Neural cell (in vitro differentiated cells): ENCODE measurements at regions not wholly inside any gene's neighbourhood (a gene's known extent, or its start where the extent isn't known, plus 50 kb on each side); places are given as distances from the start of the nearest gene placed in this dataset.

Experiments
- H2AFZ ChIP-seq: fragments of 200-600, 300-800 bp; sonication (generic), shearing (Covaris generic); 2 replicates; pipeline ENCODE4 v1.6.0; 2014; ENCODE audit warnings: low read depth, mild to moderate bottlenecking, antibody characterized with exemption, low read length, moderate library complexity
- H3F3A ChIP-seq: fragments of 200-600 bp; shearing (Covaris generic); 2 replicates; pipeline ENCODE4 v1.6.1; 2016; ENCODE audit warnings: mild to moderate bottlenecking, moderate library complexity, mixed read lengths, antibody characterized with exemption, low read length; ENCODE audit not compliant: insufficient read depth, poor library complexity, severe bottlenecking
- H3K27ac ChIP-seq: fragments of 200-600, 300-800 bp; sonication (generic), shearing (Covaris generic); 2 replicates; pipeline ENCODE4 v1.5.1; 2014; ENCODE audit warnings: mild to moderate bottlenecking, low read length, moderate library complexity
- H3K27me3 ChIP-seq: fragments of 300-800, 200-600 bp; sonication (generic), shearing (Covaris generic); 2 replicates; pipeline ENCODE4 v1.6.0; 2014; ENCODE audit warnings: mild to moderate bottlenecking, low read depth, low read length, moderate library complexity; ENCODE audit not compliant: insufficient read depth
- H3K36me3 ChIP-seq: fragments of 300-800, 200-600 bp; sonication (generic), shearing (Covaris generic); 2 replicates; pipeline ENCODE4 v1.5.1; 2014; ENCODE audit warnings: mild to moderate bottlenecking, antibody characterized with exemption, low read length, moderate library complexity; ENCODE audit not compliant: insufficient read depth
- H3K4me2 ChIP-seq: fragments of 300-800, 200-600 bp; sonication (generic), shearing (Covaris generic); 2 replicates; pipeline ENCODE4 v1.6.0; 2014; ENCODE audit warnings: mild to moderate bottlenecking, low read length
- H3K4me3 ChIP-seq: fragments of 300-800, 200-600 bp; sonication (generic), shearing (Covaris generic); 2 replicates; pipeline ENCODE4 v1.5.1; 2014; ENCODE audit warnings: mild to moderate bottlenecking, low read length, moderate library complexity
- H3K79me2 ChIP-seq: fragments of 200-600 bp; shearing (Covaris generic); replicated peaks from 2 replicates; pipeline ENCODE4 v1.6.0; 2014; ENCODE audit warnings: mild to moderate bottlenecking, low read length, moderate library complexity; ENCODE audit not compliant: insufficient read depth
- H3K9ac ChIP-seq: fragments of 300-800, 200-600 bp; sonication (generic), shearing (Covaris generic); 2 replicates; pipeline ENCODE4 v1.6.1; 2016; ENCODE audit warnings: mild to moderate bottlenecking, low read length, mixed read lengths
- H3K9me2 ChIP-seq: fragments of 200-600 bp; shearing (Covaris generic); 2 replicates; pipeline ENCODE4 v1.6.1; 2016; ENCODE audit warnings: mild to moderate bottlenecking, low read length, mixed read lengths; ENCODE audit not compliant: insufficient read depth
- H3K9me3 ChIP-seq: fragments of 200-600, 300-800 bp; sonication (generic), shearing (Covaris generic); 2 replicates; pipeline ENCODE4 v1.6.1; 2016; ENCODE audit warnings: mild to moderate bottlenecking, mixed run types, low read length, moderate library complexity, mixed read lengths
- H4K20me1 ChIP-seq: fragments of 200-600 bp; shearing (Covaris generic); 2 replicates; pipeline ENCODE4 v1.6.1; 2016; ENCODE audit warnings: mild to moderate bottlenecking, mixed run types; ENCODE audit not compliant: insufficient read depth
- CTCF ChIP-seq: fragments of 450-650 bp; IDR thresholded peaks from 2 replicates; pipeline ENCODE4 v1.5.1; 2014; ENCODE audit warnings: antibody characterized with exemption, mild to moderate bottlenecking, moderate library complexity; ENCODE audit not compliant: poor library complexity, severe bottlenecking
- EP300 ChIP-seq: fragments of 450-650 bp; conservative IDR thresholded peaks from 2 replicates; pipeline ENCODE4 v1.6.1; 2014; ENCODE audit warnings: antibody characterized with exemption, mild to moderate bottlenecking, moderate library complexity; ENCODE audit not compliant: poor library complexity, severe bottlenecking
- EZH2 ChIP-seq: fragments of 200-600, 300-800 bp; shearing (Covaris generic), sonication (generic); IDR thresholded peaks from 2 replicates; pipeline ENCODE4 v1.6.1; 2014; ENCODE audit warnings: antibody characterized with exemption, low read length, borderline replicate concordance, mild to moderate bottlenecking; ENCODE audit not compliant: insufficient read depth, poor library complexity, severe bottlenecking
- MXI1 ChIP-seq: fragments of 450-650 bp; conservative IDR thresholded peaks from 2 replicates; pipeline ENCODE4 v1.6.1; 2014; ENCODE audit warnings: antibody characterized with exemption, mild to moderate bottlenecking; ENCODE audit not compliant: poor library complexity, severe bottlenecking
- POLR2AphosphoS5 ChIP-seq: IDR thresholded peaks from 2 replicates; pipeline ENCODE4 v1.6.1; 2012
- RAD21 ChIP-seq: fragments of 450-650 bp; conservative IDR thresholded peaks from 2 replicates; pipeline ENCODE4 v1.6.1; 2014; ENCODE audit warnings: antibody characterized with exemption, mild to moderate bottlenecking, moderate library complexity
- REST ChIP-seq: IDR thresholded peaks from 2 replicates; pipeline ENCODE4 v1.6.1; 2012; ENCODE audit warnings: borderline replicate concordance
- SMC3 ChIP-seq: fragments of 450-650 bp; conservative IDR thresholded peaks from 2 replicates; pipeline ENCODE4 v1.6.1; 2014; ENCODE audit warnings: antibody characterized with exemption, mild to moderate bottlenecking, moderate library complexity; ENCODE audit not compliant: poor library complexity
- TAF1 ChIP-seq: IDR thresholded peaks from 2 replicates; pipeline ENCODE4 v1.6.1; 2012; ENCODE audit warnings: low read depth

- no peaks in the 10 kb centered on the region for H3K36me3 ChIP-seq
- no peak overlapping the region for H2AFZ ChIP-seq
- no peak for TF ChIP-seq EP300
- TF ChIP-seq TAF1 = no peak
- TF ChIP-seq POLR2AphosphoS5 = no peak
- no peak for TF ChIP-seq REST
- no peak for TF ChIP-seq EZH2
- TF ChIP-seq MXI1 = no peak
- no peak for TF ChIP-seq RAD21
- TF ChIP-seq CTCF = no peak
- TF ChIP-seq SMC3 = no peak
- H3K79me2 ChIP-seq = no peaks in the 10 kb centered on the region
- H3K27ac ChIP-seq = no peak overlapping the region
- peaks cover 15% of the 10 kb centered on the region for H3K9me3 ChIP-seq
- no peak overlapping the region for H3K4me2 ChIP-seq
- no peaks in the 10 kb centered on the region for H3K9me2 ChIP-seq
- H3K27me3 ChIP-seq = no peaks in the 10 kb centered on the region
- H3K9ac ChIP-seq = no peak overlapping the region
- H3F3A ChIP-seq = no peaks in the 10 kb centered on the region
- H4K20me1 ChIP-seq = no peaks in the 10 kb centered on the region
- H3K4me3 ChIP-seq = no peak overlapping the region
Observed at GRCh38 chr1:106304106-106304505, 752.4 kb upstream of the PRMT6 start.

GRCh38 chr1:106319612-106320011, 736.9 kb upstream of the PRMT6 start:
- TF ChIP-seq SMC3 = no peak
- TF ChIP-seq TAF1 = no peak
- TF ChIP-seq MXI1 = no peak
- TF ChIP-seq POLR2AphosphoS5 = no peak
- TF ChIP-seq EZH2 = no peak
- TF ChIP-seq EP300 = no peak
- TF ChIP-seq CTCF = no peak
- TF ChIP-seq REST = no peak
- TF ChIP-seq RAD21 = no peak
- Histone ChIP-seq H3K9ac (no peak overlapping the region), H4K20me1 (no peaks in the 10 kb centered on the region)

More at GRCh38 chr1:106319612-106320011, 736.9 kb upstream of the PRMT6 start:
- no peaks in the 10 kb centered on the region for H3K9me3 ChIP-seq
- H3K9me2 ChIP-seq = no peaks in the 10 kb centered on the region
- H3K4me2 ChIP-seq = no peak overlapping the region
- H3K79me2 ChIP-seq = no peaks in the 10 kb centered on the region
- H2AFZ ChIP-seq = no peak overlapping the region
- H3K27ac ChIP-seq = no peak overlapping the region
- no peaks in the 10 kb centered on the region for H3K27me3 ChIP-seq
- H3K4me3 ChIP-seq = no peak overlapping the region
- no peaks in the 10 kb centered on the region for H3K36me3 ChIP-seq
- H3F3A ChIP-seq = no peaks in the 10 kb centered on the region
